HEK293T (cell line): ENCODE measurements at regions not wholly inside any gene's neighbourhood (a gene's known extent, or its start where the extent isn't known, plus 50 kb on each side); places are given as distances from the start of the nearest gene placed in this dataset.

Source experiments
- ARNT ChIP-seq: fragments of 450-650 bp; IDR thresholded peaks from 2 replicates; pipeline ENCODE4 v1.6.1; 2017; ENCODE audit warnings: mild to moderate bottlenecking
- BHLHE40 ChIP-seq: fragments of 450-650 bp; IDR thresholded peaks from 2 replicates; pipeline ENCODE4 v1.6.1; 2016; ENCODE audit warnings: mild to moderate bottlenecking, moderate library complexity, borderline replicate concordance
- ELF4 ChIP-seq: fragments of 450-650 bp; IDR thresholded peaks from 2 replicates; pipeline ENCODE4 v1.6.1; 2017; ENCODE audit warnings: antibody characterized with exemption
- FOXM1 ChIP-seq: fragments of 450-650 bp; IDR thresholded peaks from 2 replicates; pipeline ENCODE4 v1.6.1; 2017; ENCODE audit warnings: mild to moderate bottlenecking, borderline replicate concordance
- HDGF ChIP-seq: fragments of 450-650 bp; IDR thresholded peaks from 2 replicates; pipeline ENCODE4 v1.6.1; 2017; ENCODE audit warnings: antibody characterized with exemption, borderline replicate concordance
- LEF1 ChIP-seq: fragments of 450-650 bp; IDR thresholded peaks from 2 replicates; pipeline ENCODE4 v1.6.1; 2017; ENCODE audit warnings: mild to moderate bottlenecking, borderline replicate concordance
- NFRKB ChIP-seq: fragments of 450-650 bp; IDR thresholded peaks from 2 replicates; pipeline ENCODE4 v1.6.1; 2016; ENCODE audit warnings: mild to moderate bottlenecking, moderate library complexity
- SP1 ChIP-seq: fragments of 450-650 bp; IDR thresholded peaks from 2 replicates; pipeline ENCODE4 v1.6.1; 2017
- TF ChIP-seq, protein P1 (sequence below): fragments of 450-650 bp; IDR thresholded peaks from 2 replicates; pipeline ENCODE4 v1.6.1; 2016

DNA sequence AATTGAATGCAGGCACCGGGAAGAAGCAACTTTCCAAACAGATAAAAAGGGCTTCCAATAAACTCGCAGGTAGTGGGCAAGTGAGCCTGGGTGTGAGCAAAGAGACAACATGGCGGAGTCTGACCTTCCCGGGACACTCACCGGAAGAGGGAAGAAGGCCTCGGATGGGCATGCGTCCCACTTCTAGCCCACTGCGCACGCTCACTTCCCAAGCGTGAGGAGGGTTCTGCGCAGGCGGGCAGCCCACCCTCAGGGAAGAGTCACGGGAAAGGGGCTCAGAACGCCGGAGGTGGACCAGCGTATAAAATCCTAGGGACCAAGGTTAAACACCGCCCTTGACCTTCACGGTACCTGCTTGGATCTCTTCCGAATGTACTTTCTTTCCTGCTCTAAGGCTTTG, 95.5 kb upstream of the AFDN start:
- no peak for TF ChIP-seq FOXM1
- TF ChIP-seq HDGF: no peak
- TF ChIP-seq ELF4: no peak
- no peak for TF ChIP-seq LEF1
- no peak for TF ChIP-seq BHLHE40
- no peak for TF ChIP-seq SP1
- no peak for TF ChIP-seq ARNT
- TF ChIP-seq, protein P1, sequence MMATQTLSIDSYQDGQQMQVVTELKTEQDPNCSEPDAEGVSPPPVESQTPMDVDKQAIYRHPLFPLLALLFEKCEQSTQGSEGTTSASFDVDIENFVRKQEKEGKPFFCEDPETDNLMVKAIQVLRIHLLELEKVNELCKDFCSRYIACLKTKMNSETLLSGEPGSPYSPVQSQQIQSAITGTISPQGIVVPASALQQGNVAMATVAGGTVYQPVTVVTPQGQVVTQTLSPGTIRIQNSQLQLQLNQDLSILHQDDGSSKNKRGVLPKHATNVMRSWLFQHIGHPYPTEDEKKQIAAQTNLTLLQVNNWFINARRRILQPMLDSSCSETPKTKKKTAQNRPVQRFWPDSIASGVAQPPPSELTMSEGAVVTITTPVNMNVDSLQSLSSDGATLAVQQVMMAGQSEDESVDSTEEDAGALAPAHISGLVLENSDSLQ: no peak
- TF ChIP-seq NFRKB: no peak
